Stimulated activated CD8-positive, alpha-beta memory T cell treated with anti-CD3 and anti-CD28 coated beads, Interleukin-7, amount 100 ng/mL, for 4 hours (primary cell): ENCODE measurements at regions not wholly inside any gene's neighbourhood (a gene's known extent, or its start where the extent isn't known, plus 50 kb on each side); places are given as distances from the start of the nearest gene placed in this dataset.

Experiments used
- DNase-seq, 2 donors: peaks; one replicate each; pipeline ENCODE4 v3.0.0-alpha.2; 2020; ENCODE audit warnings: low read depth in 2 of 2

DNA sequence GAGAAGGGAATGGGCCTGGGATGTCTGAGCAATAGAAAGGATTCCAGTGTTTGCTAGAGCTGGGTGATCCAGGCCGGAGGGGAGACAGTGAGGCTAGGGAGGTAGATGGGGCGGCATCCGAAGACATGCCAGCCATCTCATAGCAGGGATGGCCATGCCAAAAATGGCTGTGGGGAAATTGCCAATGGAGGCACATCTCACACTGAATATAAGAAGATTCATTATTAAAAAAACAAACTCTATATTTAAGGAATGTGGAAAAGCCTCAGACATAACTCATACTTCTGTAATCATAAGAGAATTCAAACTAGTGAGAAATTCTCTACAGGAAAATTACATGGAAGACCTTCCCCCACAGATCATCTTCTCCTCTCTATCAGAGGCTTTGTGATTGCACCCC lies 289.2 kb downstream of the FGF9 start:
- no peak for DNase-seq

DNA sequence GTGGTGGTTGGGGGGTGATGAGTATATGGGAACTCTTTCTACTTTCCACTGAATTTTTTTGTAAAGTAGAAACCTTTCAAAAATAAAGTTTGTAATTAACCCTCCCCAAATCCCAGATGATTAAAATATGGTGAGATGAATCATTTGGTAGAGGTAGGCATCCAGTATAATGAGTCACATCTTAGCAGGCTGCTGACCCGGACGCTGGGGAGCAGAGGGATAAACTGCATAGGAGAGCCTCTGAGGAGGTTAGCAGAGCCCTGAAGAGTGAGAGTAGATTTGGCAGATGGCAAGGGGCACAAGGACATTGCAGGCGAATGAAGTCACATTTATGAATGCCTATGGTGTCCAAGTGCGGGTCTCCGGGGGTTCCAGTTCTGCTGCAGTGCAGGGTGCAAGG lies 293.8 kb downstream of the FGF9 start:
- no peak for DNase-seq

DNA sequence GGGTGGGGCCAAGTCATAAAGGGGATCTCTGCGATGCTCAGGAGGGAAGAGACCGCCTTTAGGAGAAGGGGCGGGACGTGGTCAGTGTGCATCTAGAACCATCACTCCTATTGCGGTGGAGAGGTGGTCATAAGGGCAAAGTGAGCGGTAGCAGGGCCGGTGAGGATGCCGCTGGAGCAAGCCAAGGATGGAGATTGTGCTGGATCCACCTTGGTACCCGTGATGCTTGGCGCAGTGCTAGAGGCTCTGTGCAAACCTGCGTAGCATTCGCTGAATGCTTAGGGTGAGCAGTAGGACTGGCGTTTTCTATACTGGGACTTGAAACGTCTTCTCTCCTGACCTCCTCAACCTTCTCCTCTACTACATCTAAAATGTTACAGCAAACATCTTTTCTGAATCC lies 294.2 kb downstream of the FGF9 start:
- DNase-seq, result no peak

DNA sequence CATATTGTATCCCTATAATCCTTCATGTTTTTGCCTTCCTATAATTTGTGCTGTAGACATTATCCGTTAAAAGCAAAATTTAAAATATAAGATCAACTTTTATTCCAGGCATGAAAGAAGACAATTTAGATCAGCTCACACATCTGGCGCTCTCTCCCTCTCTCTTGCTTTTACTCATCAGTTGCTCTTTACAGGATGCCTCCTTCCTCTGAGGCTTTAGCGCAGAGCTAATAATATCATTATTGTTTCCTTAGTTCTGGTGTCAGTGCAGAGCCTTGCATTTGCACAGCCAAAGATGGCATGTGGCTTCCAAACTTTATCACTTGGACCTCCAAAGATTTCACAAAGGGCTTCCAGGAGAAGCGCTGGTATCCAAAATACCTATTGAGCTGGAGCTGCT lies 295.1 kb downstream of the FGF9 start:
- DNase-seq, result no peak

DNA sequence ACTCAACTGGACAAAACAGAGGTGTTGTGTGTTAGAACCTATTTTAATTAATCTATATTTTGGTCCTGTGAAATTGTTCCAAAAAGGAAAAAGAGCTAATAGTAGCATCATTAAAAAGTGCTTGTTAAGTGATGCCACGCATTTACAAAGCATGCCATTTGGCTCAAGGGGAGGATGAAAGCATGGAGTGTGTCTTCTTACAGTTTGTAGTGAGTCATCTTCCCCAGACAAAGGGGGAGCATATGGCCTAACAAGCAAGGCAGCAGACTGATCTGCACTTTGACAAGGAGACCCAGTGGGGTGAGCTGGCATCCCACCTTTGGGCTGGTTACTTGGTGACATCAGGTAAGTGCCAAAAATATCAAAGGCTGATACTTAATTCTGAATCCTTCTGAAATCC lies 297.0 kb downstream of the FGF9 start:
- no peak for DNase-seq

DNA sequence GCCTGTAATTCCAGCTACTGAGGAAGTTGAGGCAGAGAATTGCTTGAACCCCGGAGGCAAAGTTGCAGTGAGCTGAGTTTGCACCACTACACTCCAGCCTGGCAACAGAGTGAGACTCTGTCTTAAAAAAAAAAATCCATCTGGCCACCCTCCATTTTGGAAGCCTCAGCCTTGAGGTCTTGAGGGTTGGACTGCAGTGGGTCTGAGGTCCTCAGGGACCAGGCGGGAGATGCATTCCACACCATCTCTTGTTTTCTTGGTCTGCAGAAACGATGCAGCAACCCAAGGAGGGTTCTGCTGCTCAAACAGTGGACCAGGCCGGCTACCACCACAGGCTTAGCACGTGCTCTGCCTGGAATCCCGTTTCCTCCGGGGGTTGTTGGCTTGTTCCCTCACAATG lies 299.3 kb downstream of the FGF9 start:
- DNase-seq, result no peak

DNA sequence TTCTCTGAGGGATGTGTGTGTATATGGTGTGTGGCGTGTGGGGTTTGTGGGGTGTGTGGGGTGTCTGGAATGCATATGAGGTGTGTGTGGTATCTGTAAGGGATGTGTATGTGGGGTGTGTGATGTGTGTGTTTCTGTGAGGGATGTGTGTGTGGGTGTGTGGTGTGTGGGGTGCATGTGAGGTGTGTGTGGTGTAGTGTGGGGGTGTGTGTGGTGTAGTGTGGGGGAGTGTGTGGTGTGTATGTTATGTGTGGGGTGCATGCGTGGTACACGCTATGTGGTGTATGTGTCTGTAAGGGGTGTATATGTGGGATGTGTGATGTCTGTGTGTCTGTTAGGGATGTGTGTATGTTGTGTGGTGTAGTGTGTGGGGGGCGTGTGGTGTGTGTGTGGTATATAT lies 300.0 kb downstream of the FGF9 start:
- no peak for DNase-seq

DNA sequence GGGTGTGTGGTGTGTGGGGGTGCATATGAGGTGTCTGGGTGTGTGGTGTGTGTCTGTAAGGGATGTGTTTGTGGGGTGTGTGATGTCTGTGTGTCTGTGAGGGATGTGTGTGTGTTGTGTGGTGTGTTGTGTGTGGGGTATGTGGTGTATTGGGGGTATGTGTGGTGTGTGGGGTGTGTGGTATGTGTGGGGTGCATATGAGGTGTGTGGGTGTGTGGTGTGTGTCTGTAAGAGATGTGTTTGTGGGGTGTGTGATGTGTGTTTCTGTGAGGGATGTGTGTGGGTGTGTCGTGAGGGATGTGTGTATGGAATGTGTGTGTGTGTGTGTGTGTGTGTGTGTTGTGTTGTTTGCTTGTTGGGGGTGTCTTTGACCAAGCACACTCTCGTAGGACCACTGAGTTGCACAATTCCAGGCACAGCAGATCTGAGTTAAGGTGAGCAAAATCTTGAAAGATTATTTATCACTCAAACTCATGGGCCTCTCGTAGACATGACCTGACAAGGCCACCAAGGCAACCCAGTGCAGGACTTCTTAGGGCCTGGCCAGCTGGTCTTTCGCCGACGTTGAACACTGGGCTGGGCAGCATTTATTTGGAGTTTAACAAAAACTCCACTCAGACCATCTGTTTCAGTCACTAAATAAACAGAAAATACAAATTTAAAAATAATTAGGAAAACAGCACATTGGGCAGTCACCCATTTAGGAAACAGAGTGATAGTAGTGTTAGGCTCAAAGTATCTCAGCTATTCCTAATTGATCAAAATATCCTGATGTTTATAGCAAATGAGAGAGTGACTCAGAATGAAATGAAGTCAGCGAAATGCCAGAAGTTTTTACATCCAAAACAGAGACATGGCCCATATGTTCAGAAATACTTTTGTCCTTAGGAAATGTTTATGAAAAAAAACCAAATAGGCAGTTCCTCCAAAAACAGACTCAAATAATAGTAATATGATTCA lies 301.1 kb downstream of the FGF9 start:
- DNase-seq, result no peak

DNA sequence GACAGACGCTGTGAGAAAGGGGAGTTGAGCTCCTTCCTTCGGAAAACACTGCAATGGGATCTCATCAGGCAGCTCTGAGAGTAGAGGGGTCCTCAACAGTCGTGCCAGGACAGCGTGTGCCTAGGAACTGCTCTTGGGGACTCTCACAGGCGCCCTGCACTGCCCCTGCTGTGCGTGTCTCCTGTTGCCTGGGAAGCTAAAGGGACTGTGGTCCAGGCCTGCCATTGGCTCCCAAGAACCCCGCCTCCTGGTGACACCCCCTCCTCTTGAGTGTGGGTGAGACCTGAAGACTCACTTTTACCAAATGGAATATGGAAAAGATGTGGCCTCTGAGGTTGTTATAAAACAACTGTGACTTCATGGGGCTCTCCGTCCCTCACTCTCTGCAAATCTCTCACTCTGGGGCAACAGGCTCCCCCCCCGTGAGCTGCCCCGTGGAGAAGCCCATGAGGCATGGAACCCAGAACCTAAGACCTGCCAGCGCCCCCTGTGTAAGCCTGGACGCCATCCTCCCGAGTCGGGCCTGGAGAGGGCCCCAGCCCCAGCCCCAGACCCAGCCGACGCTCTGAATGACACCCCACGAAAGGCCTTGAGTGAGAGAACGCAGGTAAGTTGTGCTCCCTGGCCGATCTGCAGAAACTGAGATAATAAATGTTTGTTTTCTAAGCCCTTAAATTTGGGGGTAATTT lies 302.7 kb downstream of the FGF9 start:
- no peak for DNase-seq

DNA sequence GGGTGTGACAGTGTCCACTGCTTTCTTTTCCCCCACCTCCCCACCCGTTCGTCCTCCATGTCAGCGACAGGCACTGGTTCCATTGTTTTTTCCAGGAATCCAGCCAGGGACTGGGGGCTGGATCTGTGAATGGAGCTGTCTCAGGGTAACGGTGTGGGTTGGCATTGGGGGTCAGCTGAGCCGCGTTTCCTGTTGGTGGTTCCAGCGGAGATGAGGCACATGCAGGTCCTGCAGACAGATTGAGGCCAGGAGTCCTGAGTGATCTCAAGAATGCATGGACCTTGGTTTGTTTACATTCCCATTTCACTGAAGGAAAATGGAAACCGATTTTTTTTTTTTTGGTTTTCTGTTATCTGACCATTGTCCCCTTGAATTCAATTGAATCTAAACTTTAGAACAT lies 303.9 kb downstream of the FGF9 start:
- DNase-seq, result no peak

DNA sequence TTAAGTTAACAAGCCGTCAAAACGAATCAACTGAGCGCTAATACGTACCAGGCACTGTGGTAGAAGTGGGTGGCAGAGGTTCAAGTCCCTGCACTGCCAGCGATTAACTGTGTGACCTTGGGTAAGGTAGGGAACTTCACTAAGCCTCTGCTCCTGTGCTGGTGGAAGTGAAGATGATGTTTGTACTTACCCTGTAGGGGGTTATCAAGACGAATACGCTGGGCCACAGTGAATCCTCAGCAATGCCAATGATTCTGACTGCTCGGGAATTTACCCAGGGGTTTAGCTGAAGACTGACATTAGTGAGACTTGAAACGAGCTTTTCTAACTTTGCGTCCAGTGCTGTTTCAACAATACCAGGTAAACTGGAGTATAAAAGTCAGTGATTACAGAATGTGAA lies 305.3 kb downstream of the FGF9 start:
- no peak for DNase-seq

DNA sequence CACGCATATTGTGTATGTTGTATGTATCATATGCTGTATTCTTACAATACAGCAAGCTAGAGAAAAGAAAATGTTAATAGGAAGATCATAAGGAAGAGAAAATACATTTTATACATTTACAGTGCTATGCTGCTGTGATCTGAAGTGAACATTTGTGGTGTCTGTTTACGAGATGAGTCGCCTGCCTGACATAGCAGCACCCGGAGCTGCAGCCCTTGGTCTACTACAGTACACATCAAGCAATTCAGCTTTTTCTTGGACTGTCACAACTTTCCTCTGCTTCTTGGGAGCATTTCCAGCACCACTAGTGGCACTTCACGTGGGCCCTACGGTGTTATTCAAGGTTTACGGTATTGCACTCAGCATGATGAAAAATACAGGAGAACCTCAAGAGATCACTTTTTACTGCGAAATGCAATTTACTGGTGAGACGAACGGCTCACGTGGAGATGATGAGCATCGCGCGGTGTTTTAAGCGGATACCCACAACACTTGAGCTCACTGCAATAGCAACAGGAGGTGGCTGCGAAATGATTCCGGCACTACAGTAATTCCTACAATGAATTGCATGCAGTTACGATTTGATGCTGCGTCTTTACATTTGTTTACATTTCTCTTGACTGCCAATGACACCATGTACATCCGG lies 308.4 kb downstream of the FGF9 start:
- DNase-seq, result no peak

DNA sequence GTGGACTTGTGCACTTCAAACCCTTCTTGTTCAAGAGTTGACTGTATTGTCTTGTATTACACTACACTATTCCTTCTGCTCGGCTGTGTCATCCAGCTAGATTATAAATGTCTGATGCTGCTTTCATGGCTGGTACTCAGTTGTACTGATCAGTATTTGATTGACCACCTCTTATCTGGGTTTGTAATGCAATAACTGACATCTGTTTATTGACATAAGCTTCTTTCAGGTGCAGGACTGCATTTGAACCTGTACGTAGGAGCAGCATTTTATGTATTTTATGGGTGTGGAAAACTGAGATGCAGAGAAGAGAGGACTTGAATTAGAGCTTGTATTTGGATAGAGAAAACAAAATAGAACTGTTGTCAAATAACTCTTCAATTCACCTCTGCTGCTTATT lies 309.2 kb downstream of the FGF9 start:
- no peak for DNase-seq

DNA sequence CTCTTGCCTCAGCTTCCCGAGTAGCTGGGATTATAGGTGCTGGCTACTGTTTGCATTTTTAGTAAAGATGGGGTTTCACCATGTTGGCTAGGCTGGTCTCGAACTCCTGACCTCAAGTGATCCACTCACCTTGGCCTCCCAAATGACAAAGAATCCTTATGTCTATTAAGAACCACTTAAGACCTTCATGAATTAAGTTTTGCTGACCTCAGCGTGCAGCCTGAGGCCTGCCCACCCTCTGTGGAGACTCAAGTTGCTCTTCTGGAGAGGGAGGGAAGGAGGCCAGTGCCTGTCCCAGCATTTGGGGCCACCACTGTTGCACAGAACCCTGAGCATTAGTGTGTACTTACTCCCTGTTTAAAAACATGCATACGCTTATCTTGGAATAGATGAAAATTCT lies 313.3 kb downstream of the FGF9 start:
- DNase-seq, result no peak

DNA sequence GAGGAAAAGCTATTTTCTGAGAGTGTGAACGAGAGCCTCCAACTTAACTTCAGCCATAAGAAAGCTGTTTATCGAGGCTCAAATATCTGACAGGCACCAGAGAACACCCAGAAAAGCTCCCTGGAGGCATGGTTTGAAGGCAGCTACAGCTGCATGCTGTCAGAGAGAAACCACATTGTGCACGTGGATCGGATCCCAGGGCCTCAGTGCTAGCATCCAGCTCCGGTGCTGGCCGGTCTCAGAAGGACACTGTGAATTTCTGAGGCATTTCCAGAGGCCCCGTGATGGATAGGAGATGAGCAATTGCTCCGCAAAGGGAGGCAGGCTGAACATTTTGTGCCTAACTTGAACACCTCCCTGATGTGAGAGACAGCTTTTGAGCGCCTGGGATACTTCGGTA lies 315.7 kb downstream of the FGF9 start:
- no peak for DNase-seq

DNA sequence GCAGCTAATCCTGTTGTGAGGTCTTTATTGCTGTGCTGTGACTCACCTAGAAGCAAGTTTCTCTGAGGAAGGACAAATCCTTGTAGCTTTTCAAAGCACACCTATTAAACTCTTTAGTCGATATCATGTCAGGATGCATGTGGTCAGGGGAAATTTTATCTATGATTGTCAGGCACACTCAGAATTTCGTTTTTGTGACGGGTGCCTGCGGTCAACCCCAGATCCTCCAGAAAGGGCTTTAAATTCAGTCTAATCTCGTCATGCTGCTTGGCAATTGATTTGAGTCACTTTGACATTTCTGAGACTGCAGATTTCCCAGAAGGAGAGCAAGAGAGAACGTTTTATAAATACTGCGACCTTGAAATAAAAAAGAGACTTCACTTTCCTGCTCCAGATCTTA lies 316.9 kb downstream of the FGF9 start:
- DNase-seq, result no peak

DNA sequence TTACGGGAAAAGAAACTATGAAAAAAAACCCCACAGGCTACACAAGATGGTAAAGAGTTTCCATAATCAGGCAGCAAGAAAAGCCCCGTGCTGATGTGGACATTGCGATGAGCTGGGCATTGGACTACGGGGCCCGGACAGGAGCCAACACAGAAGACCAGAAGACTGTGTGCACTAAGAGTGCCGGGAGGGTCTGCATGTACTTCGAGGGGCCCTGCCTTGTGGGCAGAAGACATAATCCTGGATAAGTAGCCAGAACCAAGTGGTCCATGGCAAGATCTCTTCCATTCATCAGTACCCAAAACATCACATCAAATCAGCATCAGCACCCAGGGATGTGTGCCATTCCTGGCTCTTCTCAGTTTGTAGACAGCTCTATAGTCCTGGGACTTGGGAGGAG lies 317.8 kb downstream of the FGF9 start:
- no peak for DNase-seq

DNA sequence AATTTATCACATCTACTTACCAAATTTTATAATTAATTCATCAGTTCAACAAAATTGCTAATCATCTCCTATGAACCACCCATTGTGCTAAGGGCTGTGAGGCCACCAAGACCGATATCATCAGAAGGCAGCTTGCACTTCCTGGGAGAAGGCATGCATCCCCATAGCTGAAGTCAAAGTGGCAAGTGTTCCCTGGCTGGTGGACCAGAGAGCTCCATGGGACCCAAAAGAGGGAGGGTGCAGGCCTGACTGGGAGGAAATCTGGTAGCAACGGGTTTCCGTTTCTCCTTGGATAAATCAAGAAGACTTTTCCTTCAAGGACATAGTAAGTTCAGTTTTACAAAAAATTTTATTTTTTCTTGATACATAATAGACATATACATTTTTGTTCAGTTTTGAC lies 325.2 kb downstream of the FGF9 start:
- no peak for DNase-seq

DNA sequence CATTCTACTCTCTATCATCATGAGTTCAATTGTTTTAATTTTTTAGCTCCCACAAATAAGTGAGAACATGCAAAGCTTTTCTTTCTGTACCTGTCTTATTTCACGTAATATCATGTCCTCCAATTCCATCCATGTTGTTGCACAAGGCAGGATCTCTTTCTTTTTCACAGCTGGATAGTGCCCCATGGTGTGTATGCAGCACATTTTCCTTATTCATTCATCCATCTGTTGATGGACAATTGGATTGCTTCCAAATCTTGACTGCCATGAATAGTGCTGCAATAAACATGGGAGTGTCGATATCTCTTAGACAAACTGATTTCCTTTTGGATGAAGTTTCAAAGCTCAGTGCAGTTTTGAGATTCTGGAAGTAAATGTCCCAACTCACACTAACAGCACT lies 326.9 kb downstream of the FGF9 start:
- DNase-seq, result no peak

DNA sequence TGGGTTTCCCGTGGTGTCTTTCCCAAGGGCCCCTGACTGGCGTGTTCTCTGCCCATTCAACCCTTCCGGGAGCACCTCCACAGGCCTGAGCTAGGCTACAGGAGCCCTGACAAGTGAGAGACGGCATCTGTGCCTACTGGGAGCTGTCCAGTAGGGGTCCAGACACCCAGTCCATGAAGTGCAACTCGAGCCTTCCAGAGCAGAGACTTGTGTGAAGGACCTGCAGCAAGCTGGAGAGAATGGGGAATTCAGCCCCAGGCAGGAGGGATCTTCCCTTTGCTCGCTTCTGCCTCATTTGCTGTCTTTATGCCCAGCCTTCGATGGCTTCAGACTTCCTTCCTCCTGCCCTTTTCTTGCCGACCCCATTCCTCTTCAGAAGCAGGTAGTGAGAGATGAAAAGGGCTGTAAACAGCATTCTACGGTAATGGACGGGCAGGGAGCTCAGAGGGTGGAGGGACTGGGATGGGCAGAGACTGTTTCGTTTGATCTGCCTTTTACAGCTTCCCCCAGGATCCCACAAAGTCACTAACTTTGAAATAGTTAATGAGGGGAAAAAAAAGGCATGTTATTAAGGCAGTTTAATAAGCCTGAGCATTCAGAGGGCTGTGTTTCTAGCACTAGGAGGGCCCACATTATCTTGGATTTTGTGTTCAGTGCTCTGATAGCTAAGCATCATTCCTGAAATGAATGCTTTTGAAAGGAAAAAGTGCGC lies 327.6 kb downstream of the FGF9 start:
- DNase-seq, result no peak

DNA sequence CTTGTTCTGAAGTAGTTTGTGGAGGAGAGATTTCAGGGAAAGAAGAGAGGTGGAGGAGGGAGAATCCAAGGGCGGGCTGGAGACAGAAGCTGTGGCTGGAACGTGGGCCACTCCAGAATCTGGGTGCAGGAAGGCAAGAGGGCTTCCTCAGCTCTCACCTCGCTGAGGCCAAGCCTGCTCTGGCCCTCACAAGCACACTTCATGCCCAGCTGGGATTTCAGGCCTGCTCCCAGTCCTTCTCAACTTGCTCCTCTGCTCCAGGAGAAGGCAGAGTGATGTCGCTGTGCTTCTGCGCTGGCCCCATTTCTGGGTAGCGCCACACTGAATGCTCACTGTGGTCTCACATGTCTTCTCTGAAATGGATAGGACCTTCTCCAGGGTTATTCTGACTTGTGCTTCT lies 328.8 kb downstream of the FGF9 start:
- DNase-seq, result no peak

DNA sequence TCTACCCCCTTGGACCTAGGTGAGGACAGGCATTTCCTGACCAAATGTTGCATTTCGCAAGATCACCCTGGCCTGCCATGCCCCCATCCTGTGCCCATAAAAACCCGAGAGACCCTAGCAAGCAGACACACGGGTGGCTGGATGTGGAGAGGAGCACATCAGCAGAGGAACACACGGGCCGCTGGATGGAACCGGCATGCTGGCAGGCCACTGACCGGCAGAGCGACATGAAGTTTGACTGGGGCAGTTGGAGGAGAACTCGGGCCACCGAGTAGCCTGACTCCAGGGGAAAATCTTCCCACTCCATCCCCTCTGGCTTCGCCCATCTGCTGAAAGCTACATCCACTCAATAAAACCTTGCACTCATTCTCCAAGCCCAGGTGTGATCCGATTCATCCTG lies 329.3 kb downstream of the FGF9 start:
- no peak for DNase-seq
